Activated CD4-positive, alpha-beta T cell treated with anti-CD3 and anti-CD28 coated beads, Interleukin-2, amount 50 U/mL, for 1 hour (primary cell): ENCODE measurements at regions not wholly inside any gene's neighbourhood (a gene's known extent, or its start where the extent isn't known, plus 50 kb on each side); places are given as distances from the start of the nearest gene placed in this dataset.

Experiments
- DNase-seq: peaks from one replicate; pipeline ENCODE4 v3.0.0-alpha.2; 2020

DNA sequence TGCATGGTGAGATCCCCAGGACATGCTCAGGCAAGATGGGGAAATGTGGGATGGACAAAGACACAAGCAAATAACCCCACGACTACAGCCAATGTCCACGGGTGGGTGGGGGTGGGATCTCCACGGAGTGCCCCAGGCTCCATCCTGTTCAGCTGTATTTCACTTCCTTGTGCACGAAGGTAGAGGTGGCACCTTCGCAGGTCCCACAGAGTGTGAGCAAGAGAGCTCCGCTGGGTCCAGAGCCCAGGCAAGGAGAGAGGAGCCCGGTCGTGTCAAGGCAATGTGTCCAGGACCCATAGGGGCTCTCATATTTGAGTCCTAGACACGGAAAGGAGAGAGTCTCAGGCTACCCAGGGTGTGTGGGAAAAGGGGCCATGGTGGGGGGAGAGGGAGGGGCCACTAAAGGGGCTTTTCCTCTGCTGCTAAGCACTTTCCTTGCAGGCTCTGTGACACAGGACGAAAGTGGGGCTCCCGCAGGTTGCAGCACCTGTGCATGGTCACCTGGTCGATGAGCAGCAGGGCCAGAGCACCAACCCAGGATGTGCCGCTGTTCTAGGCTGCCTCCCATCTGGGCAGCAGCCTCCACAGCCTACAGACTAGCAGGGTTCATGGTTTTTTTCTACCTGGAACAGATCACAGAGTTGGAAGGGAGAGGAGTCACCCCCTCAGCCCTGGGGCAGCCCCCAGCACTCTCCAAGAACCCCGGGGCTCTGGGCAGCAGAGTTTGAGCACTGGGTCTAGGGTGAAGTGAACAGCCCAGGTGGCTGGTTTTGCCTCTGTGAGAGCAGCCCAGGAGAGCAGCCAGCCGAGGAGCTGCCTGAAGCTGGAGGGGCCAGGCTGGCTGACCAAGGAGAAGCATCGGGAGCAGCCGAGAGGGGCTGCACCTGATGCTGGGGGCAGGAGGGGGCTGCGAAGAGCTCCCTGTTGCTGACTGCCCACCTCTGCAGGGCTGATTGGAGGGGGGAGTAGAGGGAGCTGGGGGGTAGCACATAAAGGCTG is 100.7 kb upstream of the MVB12B start:
- DNase-seq = no peak

DNA sequence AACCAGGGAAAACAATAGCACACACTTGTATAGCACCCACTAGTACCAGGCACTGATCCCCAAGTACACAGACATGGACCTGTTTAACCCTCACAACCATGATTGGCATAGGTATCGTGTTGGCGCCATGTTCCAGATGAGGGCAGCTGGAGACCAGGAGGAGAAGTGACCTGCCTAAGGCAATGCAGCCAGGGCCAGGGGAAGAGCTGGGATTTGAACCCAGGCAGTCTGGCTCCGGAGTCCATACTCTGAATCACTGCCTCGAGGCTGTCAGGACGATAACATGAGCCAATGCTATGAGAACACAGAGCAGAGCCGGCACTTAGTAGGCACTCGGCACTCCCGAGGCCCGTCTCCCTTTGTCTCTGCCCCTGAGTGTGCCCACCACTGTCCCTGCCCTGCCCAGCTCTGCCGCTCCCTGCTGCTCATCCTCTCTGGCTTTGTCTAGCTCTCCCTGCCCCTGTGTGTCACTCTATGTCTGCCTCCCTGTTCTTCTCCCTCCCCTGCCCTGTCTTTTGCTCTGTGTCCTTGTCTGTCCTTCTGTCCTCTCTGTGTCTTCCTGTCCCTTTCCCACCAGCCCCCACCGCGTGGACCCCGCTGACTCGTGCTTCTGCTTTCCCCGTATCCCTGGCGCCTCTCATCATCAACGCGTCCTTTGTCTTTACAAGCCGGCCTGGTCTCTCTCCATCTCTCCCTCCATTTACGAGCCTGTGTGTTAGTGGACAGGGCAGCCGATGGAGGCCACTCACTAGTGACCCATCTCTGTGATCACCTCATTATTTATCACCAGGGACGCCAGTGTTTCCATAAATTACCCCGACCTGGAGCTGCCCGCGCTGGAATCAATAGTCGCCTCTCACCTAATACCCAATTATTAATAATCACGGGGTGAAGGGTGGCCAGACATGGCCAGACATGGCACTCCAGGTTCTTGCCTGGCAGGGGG is 99.4 kb upstream of the MVB12B start:
- no peak for DNase-seq

DNA sequence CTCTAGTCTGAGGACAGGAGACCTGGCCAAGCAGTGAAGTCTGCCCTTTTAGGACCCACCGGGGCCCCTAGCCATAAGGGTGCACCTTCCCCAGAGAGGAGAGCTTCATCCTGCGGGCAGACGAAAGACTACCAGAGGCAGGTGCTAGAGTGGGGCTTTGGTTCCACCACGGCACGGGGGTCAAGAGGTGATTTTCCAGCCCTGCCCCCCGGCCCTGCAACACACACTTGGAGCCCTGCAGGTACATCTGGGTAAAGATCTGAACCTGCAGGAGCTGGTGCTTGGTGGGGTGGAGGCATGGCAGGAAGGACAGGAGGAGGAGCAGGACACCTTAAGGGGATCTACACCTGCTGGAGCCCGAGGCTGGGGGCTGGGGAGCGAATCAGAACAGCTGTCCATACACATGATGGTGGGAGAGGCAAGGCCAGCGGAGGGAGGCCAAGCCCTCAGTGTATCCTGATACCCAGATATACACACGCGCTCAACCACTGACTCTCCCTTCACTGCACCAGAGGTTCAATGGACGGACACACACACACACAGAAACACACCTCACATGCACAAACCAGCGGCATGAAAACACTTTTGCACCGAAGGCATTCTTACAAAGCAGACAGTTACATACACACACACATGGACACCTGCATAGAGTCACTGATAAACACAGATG is 98.4 kb upstream of the MVB12B start:
- DNase-seq = no peak

DNA sequence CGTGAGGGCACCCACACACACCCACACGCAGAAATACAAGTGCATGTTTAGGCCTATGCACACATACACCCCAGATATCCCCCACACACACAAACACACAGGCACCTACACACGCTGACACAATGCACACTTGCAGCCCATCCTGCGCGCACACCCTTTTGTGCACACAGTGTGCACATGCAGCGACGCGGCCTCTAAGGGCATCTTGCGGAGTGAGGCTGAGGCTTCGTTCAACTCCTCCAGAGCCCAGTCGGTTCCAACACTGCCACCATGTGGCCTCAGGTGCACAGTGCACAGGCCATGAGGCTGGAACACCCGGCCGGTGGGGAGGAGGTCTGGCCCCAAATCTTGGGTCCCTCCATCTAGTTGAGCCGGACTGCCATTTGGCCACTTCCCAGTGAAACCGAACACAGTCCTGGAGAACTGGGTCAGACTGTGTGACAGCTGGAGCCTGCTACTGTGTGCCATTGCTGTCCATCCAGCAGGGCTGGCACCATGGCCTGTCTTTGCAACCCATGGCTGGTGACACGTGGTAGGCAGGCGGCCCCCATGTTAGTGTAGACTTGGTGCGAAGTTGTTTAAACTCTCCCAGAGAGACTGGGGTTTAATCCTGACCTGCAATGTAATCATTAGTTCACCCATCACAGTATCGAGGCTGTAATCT is 97.7 kb upstream of the MVB12B start:
- peak; percentile 63 for DNase-seq

DNA sequence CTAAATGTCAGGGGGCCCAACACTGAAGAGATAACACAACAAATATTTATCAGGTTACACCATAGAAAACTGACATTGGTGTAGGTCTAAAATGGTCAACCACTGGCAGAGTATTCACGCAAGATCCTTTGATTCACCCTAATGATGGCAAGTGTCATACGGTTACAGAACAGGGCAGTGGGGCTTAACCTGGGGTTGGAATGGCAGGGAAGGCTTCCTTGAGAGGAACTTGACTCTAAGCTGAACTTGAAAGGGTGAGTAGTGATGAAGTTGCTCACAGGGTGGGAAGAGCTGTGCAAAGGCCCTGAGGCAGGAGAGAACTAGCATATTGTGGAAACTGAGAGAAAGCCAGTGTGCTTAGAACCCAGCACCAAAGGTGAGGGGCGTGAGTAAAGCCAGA is 97.1 kb upstream of the MVB12B start:
- DNase-seq = no peak

DNA sequence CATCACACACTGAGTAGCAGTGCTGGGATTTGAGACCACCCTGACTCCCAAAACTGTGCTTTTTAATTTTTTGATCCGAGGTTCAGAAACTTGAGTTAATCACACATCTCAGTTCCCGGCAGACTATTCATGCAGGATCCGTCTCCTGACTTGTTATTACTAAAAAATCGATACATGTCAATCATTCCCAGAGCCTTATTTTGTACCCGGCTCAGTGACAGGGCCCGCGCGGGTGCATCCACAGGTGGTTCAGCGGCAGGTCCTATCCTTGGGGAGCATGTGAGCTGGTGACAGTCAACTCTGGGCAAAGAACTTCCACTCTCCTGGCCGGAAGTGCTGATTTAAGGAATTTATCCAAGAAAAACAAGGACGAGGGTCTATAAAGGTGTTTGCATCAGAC is 95.9 kb upstream of the MVB12B start:
- no peak for DNase-seq

DNA sequence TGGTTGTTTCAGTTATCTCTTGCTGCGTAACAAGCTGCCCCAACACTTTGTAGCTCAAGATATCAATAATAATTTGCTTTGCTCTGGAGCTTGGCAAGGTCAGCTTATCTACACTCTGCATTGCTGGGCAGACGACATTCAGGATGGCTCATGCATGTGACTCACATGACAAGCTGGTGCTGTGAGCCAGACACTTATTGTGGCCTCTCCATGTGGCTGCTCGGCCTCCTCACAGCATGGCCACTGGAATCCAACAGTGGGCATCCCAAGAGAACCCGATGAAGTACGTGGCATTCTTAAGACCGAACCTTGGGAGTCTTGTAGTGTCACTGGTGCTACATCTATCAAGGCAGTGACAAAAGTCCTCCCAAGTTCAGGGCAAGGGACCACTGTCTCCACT is 94.2 kb upstream of the MVB12B start:
- no peak for DNase-seq

DNA sequence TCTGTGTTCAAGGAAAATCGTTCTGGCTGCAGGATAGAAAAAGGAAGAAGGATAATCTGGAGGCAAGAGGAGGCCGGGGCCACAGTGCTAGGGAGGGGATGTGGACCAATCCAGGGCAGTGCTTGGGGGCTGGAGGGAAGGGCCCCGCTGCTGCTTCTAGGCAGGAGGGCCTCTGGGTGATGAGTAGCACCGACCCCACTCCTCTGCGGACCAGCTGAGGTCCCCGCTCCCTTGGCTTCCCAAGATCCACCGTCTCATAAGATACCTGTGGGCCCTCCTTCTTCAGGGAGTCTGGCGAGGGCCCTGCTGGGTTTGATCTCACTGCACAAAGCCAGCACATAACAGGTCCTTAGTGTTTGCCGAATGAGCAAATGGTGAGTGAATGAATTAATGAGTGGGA is 93.5 kb upstream of the MVB12B start:
- DNase-seq = no peak

DNA sequence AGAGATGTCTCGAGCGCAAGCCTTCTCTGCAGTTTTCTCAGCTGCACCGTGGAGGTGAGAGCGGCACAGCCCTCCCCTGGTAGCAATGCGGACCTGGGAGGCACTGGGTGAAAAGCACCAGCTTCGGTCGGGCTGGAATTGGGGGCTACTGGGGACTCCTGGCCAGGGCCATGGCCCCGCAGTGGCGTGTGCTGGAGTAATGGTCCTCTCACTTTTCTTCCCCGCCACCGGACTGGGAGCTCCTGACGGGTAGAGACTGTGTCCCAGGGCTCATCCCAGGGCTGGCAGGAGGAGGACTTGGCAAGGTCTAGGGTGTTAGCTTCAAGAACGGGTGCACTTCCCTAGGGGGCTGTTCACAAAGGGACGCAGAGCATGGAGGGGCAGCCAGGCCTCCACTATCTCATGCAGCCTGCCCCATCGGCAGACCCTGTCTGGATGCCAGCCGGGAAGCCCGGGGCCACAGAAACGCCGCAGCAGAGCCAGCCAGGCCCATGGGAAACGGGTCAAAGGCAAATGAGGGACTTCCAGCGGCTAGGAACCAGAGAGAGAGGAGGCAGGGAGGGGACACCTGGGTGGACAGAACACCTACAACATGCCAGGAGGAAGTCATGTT is 92.6 kb upstream of the MVB12B start:
- DNase-seq = no peak

DNA sequence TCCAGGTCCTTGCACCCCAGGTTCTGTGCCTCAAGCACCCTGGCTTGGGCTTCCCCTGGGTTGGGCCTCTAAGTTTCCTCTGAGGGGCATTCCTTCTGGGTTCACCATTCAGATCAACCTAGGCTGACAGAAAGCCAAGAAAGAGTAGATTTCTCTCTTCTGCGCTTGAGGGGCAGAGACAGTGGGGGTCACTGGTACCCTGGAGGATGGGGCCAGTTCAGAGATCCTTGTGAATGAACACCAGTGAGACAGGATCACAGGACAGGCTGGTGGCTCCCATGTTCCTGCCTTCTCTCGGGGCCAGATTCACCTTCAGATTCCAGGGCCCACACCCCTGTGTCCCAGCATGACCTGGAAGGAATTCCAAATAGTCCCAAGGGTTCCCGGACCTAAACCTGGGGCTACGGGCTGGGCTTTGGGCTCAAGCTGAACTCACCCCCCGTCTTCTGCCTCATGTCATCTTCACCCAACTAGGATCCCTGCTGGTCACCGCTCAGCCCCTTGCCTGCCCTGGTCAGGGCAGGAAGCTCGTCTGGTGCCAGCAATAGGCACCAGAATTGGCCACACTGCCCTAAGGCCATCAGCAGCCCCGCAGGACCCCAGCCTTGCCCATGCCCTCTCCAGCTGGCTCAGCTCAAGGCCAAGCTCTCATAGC is 91.8 kb upstream of the MVB12B start:
- DNase-seq = no peak

DNA sequence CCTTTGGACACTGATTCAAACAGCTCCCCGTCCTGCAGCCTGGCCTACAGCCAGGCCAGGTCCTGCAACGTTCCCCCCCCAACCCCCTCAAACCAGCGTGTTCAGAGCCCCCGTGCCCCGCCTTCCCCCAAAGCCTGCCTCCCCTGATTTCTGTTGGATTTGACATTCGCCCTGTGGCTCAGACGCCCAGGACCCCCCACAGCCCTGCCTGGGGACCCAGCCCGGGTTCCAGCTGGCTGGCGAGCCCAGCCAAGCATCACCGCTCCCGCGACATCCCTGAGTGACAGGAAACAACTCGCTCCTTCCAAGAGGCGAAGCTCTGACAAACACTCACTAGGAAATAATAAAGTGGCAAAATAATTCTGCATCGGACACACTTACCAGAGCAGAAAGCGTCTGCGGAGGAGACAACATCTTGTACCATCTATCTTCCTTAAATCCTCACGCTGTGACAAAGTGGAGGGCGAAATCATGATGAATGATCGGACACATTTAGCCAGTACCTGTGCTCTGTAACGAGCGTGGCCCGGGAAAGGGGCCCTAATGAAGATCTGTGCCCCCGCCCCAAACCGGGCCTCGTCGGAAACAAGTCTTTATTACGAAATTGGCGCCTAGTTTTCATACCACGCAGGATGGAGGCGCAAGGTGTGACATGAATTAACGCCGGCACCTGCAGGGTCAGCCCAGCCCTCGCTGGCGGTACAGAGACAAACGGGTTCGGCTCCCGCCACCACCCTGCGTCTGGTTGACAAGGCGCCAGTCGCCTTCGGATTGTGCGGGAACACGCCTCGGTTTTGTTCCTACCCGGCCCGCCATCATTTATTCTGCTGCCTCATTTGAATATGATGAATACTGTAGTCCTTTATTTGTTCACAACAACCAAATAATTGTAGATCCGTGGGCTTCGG is 91.0 kb upstream of the MVB12B start:
- DNase-seq = no peak

DNA sequence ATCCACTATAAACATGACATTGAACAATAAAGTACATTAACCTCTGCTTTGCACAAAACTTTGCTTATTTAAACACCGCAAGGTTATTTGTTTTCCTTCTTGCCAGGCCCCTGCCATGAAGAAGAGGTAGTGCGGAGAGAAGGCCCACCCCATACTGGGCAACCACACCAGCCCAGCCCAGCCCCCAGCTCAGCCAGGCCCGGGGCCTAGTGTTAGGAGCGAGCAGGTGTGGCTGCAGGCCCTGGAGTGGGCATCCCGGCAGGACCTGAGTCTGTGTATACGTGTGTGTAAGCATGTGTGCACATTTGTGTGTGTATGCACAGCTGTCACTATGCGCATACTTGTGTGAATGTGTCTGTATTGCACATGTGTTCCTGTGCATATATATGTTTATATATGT is 90.4 kb upstream of the MVB12B start:
- DNase-seq = no peak

DNA sequence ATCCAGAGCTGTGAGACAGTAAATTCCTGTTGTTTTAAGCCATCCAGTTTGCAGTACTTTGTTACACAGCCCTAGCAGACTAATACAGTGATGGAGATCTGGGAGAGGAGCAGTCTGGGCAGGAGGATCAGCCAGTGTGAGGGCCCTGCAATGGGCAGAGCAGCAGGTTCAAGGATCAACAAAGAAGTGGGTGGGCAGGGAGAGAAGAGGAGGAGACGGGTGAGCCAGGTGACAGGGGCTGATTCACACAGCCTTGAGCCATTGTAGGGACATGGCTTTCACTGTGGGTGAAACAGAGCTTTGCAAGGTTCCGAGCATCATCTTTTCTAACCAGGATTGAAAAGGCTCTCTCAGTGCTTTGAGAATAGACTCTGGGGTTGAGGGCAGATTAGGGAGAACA is 88.2 kb upstream of the MVB12B start:
- DNase-seq = no peak

DNA sequence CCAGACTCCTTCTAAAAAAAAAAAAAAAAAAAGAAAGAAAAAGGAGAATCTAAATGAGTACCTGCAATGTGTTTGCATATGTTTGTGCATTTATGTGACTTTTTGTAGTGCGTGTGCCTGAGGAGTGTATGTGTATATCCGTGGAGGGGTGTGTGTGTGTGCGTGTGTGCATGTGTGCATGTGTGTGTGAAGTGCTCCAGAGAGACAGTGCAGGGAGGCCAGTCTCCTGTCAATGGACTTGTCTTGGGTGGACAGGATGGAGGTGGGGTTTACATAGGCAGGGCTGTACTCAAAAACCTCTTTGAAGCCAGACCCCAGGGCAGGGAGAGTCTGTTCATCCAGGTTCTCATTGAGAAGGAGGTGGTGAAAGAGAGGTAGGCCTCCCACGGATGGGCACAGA is 87.1 kb upstream of the MVB12B start:
- DNase-seq = no peak

DNA sequence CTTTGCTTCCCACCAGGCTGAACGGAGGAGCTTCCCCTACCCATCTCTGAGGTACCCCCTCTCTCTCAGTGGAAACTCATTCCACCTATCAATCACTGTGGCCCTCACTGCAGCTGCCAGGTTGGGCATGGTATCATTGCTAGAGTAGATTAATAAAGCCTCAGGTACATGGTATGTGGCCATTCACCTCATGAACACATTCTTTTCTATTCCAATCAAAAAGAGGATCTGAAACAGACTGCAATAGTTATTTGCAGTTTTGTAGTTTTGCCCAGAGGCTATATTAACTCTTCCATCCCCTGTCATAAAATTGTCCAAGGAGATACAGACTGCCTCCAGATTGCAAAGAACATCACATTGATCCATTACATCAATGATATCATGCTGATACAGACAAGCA is 85.8 kb upstream of the MVB12B start:
- no peak for DNase-seq

DNA sequence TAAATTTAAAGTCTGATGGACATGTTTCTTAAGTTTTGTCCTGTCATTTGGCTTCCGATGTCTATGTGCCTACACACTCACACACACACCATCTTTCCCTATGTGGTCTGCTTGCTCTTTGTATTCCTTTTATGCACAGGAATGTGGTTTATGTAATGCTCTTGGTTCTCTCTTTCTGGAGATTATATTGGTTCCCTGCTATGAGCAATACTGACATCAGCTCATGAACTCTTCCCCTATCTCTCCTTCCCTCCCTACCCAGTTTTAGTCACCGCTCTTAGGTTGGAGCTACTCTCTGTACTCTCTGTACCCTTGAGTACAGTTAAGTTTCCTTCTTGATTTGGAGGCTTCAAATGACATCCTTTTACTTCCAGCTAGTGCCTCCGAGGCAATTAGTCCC is 77.9 kb upstream of the MVB12B start:
- no peak for DNase-seq

DNA sequence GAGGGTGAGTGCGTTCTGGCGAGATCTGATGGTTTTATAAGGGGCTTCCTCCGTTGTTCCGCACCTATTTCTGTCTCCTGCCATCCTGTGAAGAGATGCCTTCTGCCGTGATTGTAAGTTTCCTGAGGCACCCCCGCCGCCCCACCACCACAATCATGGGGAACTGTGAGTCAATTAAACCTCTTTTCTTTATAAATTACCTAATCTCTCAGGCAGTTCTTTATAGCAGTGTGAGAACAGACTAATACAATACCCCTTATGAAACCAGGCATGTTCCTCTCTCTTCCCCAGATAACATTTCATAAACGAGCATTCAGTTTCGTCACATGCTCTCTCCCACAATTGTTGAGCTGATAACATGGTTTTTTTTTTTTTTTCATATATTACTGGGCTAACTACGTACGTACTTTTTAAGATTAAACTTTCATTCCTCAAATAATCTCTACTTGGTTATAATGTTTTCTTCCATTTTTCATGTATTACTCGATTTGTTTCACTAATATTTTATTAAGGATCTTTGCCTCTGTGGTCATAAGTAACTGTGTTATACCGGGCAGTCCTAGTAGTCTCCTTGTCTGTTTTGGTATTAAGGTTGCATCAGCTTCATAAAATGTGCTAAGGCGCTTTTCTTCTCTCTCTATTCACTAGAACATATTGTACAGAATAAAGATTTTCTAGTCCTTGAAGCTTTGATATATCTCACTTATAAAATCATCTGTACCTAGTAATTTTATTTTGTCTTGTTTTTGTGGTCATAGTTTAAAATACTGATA is 64.9 kb upstream of the MVB12B start:
- DNase-seq = no peak

DNA sequence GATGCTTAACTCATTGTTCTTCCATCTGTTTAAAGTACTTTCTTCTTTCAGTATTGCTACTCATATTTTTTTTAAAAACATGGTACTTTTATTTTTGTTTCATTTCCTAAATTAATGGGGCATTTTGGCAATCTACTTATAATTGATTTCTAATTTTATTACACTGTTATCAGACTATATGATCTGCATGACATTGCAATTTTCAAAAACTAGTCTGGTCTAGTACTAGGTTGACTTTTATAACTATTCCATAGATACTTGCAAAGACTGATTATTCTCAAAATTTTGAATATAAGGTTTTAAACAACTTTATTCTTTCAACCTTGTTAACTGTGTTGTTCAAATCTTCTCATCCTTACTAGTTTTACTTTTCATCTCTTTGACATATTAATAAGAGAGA is 63.9 kb upstream of the MVB12B start:
- DNase-seq = no peak

DNA sequence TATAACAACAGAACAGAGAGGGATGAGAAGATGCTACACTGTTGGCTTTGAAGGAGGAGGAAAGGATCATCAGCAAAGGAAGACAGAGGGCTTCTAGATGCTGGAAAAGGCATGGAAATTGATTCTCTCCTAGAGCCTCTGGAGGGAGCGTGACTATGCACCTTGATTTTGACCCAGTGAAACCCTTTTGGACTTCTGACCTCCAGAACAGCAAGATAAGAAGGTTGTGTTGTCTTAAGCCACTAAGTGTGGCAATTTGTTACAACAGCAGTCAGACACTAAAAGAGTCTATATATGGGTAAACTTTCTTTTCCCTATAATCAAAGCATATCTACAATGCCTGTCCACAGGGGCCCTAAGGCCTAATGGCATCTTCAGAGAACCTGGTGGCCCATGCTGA is 56.1 kb upstream of the MVB12B start:
- no peak for DNase-seq
